ENCODE measurements at regions not wholly inside any gene's neighbourhood (a gene's known extent, or its start where the extent isn't known, plus 50 kb on each side); places are given as distances from the start of the nearest gene placed in this dataset.

DNA sequence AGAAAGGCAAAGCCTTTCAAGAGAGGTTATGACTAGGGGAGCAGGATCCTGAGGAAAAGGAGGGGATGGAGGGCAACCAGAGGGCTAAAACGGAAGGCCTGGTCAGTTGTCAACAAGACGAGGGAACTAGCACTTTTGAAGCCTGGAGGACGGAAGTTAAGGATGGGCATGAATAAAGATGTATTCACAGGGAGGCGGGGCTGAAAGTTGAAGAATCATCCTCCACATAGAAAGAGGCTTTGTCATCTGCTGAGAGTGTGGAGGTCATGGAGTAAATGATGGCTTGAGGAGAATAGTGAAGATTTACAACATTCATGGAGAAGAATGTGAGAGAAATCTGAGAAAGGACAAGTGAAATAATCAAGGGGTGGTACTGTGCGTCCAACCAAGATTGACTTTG is 137.5 kb downstream of the MAGEB17 start:
- no peaks in the 10 kb centered on the region for H3K27me3 ChIP-seq (replicated peaks; ENCODE audit: insufficient read depth)
- H3K9me3 ChIP-seq: no peaks in the 10 kb centered on the region
- H3K36me3 ChIP-seq: no peaks in the 10 kb centered on the region
- ATAC-seq (ENCODE audit: insufficient number of reproducible peaks, low FRiP score, low read depth) (no peak), DNase-seq (ENCODE audit: low spot score) (no peak)
- no peak overlapping the region for H3K27ac ChIP-seq
- no peaks in the 10 kb centered on the region for H3K4me1 ChIP-seq (ENCODE audit: control insufficient read depth in 1 of 2, low read depth in 2 of 2)
- no peak for TF ChIP-seq CTCF (IDR thresholded peaks at IDR 0.05)
- H3K4me3 ChIP-seq: no peak overlapping the region

DNA sequence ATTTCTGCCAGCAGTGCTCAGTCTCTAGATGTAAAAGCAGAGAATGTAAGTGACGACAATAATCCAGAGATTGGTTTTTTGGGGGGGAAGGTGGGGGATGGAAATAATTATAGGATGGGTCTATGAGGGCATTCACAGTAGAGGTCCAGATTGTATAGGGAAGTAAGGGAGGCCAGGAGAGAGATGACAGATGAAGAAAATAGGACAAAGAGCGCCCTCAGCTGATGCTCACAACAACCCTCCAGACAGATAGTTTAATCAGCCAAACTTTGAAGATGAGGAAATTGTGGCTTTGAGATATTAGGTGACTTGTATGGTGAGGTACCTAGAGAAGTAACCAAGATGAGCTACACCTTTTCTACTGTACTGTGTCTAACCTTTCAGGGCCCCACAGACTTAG is 137.9 kb downstream of the MAGEB17 start:
- ATAC-seq (ENCODE audit: insufficient number of reproducible peaks, low FRiP score, low read depth) (no peak), DNase-seq (ENCODE audit: low spot score) (no peak)
- no peaks in the 10 kb centered on the region for H3K36me3 ChIP-seq
- TF ChIP-seq CTCF (IDR thresholded peaks at IDR 0.05): no peak
- no peaks in the 10 kb centered on the region for H3K4me1 ChIP-seq (ENCODE audit: control insufficient read depth in 1 of 2, low read depth in 2 of 2)
- no peak overlapping the region for H3K27ac ChIP-seq
- no peaks in the 10 kb centered on the region for H3K9me3 ChIP-seq
- no peaks in the 10 kb centered on the region for H3K27me3 ChIP-seq (replicated peaks; ENCODE audit: insufficient read depth)
- no peak overlapping the region for H3K4me3 ChIP-seq

DNA sequence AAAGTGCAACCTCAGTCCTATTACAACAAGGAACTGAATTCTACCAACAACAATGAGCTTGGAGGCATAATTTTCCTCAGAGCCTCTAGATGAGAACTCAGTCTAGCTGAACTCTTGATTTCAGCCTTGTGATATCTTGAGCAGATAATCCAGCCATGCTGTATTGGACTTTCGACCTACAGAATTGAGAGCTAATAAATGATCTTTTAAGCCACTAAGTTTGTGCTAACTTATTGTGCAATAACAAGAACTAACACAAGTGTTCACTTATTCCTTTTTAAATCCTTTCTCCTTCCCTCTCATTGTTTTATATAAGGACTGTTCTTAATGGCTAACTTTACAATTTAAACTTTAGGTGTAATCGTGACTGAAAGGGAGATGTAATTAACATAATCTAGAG is 140.7 kb downstream of the MAGEB17 start:
- H3K36me3 ChIP-seq: no peaks in the 10 kb centered on the region
- no peaks in the 10 kb centered on the region for H3K9me3 ChIP-seq
- H3K27ac ChIP-seq: no peak overlapping the region
- TF ChIP-seq CTCF (IDR thresholded peaks at IDR 0.05): no peak
- no peak for DNase-seq (ENCODE audit: low spot score)
- H3K4me1 ChIP-seq (ENCODE audit: control insufficient read depth in 1 of 2, low read depth in 2 of 2): no peaks in the 10 kb centered on the region
- ATAC-seq (ENCODE audit: insufficient number of reproducible peaks, low FRiP score, low read depth): no peak
- no peak overlapping the region for H3K4me3 ChIP-seq
- H3K27me3 ChIP-seq (replicated peaks; ENCODE audit: insufficient read depth): no peaks in the 10 kb centered on the region

DNA sequence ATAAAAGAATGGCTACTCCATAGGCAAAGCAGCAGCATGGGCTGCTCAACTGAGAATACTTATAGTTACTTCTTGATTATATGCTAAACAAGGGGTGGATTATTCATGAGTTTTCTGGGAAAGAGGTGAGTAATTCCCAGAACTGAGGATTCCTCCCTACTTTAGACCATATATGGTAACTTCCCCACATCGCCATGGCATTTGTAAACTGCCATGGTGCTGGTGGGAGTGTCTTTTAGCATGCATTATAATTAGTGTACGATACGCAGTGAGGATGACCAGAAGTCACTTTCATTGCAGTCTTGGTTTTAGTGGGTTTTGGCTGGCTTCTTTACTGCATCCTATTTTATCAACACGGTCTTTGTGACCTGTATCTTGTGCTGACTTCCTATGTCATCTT is 141.5 kb downstream of the MAGEB17 start:
- Histone ChIP-seq H3K27ac (no peak overlapping the region), H3K27me3 (replicated peaks; ENCODE audit: insufficient read depth) (no peaks in the 10 kb centered on the region), H3K36me3 (no peaks in the 10 kb centered on the region), H3K4me3 (no peak overlapping the region), H3K9me3 (no peaks in the 10 kb centered on the region), H3K4me1 (ENCODE audit: control insufficient read depth in 1 of 2, low read depth in 2 of 2) (no peaks in the 10 kb centered on the region)
- DNase-seq (ENCODE audit: low spot score) (no peak), ATAC-seq (ENCODE audit: insufficient number of reproducible peaks, low FRiP score, low read depth) (no peak)
- TF ChIP-seq CTCF (IDR thresholded peaks at IDR 0.05): no peak

DNA sequence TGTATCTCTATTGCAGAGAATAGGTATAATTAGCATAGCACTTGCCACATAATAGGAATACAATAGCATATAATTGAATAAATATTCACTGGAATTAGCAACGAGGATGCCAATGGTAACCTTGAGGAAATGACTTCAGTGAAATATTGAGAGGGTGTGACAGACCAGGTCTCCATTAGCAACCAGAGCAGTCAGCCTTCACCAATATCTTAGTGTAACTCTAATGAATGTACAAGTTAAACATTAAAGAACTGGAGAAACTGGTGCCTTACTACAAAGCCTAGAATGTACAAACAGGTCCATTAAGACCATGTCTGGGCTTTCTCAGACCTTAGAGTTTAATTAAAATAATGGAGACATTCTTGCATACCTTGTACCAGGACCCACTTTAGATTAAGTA is 143.0 kb downstream of the MAGEB17 start:
- Histone ChIP-seq H3K4me1 (ENCODE audit: control insufficient read depth in 1 of 2, low read depth in 2 of 2) (no peaks in the 10 kb centered on the region), H3K27ac (no peak overlapping the region), H3K4me3 (no peak overlapping the region), H3K27me3 (replicated peaks; ENCODE audit: insufficient read depth) (no peaks in the 10 kb centered on the region), H3K36me3 (no peaks in the 10 kb centered on the region), H3K9me3 (no peaks in the 10 kb centered on the region)
- ATAC-seq (ENCODE audit: insufficient number of reproducible peaks, low FRiP score, low read depth) (no peak), DNase-seq (ENCODE audit: low spot score) (no peak)
- no peak for TF ChIP-seq CTCF (IDR thresholded peaks at IDR 0.05)
